HEK293 (cell line): ENCODE measurements at regions not wholly inside any gene's neighbourhood (a gene's known extent, or its start where the extent isn't known, plus 50 kb on each side); places are given as distances from the start of the nearest gene placed in this dataset.

Source experiments
- EGR2 ChIP-seq: fragments of 450-650 bp; formaldehyde crosslinking; IDR thresholded peaks from 2 replicates; pipeline ENCODE4 v1.5.1; 2016; ENCODE audit warnings: low read depth, missing biosample characterization, missing genetic modification characterization
- FEZF1 ChIP-seq: fragments of 450-650 bp; formaldehyde crosslinking; IDR thresholded peaks from 2 replicates; pipeline ENCODE4 v1.5.1; 2016; ENCODE audit warnings: missing biosample characterization, missing genetic modification characterization
- IKZF3 ChIP-seq: fragments of 450-650 bp; IDR thresholded peaks from 2 replicates; pipeline ENCODE4 v1.5.0; 2018; ENCODE audit warnings: missing biosample characterization, mild to moderate bottlenecking, missing genetic modification characterization, moderate library complexity
- MZF1 ChIP-seq: fragments of 450-650 bp; formaldehyde crosslinking; IDR thresholded peaks from 2 replicates; pipeline ENCODE4 v1.5.1; 2017; ENCODE audit warnings: missing biosample characterization, missing genetic modification characterization, borderline replicate concordance
- OVOL3 ChIP-seq: fragments of 450-650 bp; formaldehyde crosslinking; IDR thresholded peaks from 2 replicates; pipeline ENCODE4 v1.5.1; 2016; ENCODE audit warnings: missing biosample characterization, missing genetic modification characterization
- SP7 ChIP-seq: fragments of 450-650 bp; formaldehyde crosslinking; IDR thresholded peaks from 2 replicates; pipeline ENCODE4 v1.5.1; 2016; ENCODE audit warnings: missing biosample characterization, missing genetic modification characterization
- YY1 ChIP-seq: fragments of 450-650 bp; formaldehyde crosslinking; IDR thresholded peaks from 2 replicates; pipeline ENCODE4 v1.5.1; 2018; ENCODE audit warnings: missing biosample characterization, missing genetic modification characterization
- ZBTB49 ChIP-seq: fragments of 450-650 bp; formaldehyde crosslinking; IDR thresholded peaks from 2 replicates; pipeline ENCODE4 v1.5.1; 2016; ENCODE audit warnings: missing biosample characterization, missing genetic modification characterization, low read depth
- ZIC2 ChIP-seq: fragments of 450-650 bp; formaldehyde crosslinking; IDR thresholded peaks from 2 replicates; pipeline ENCODE4 v1.5.1; 2016; ENCODE audit warnings: missing biosample characterization, missing genetic modification characterization
- ZNF132 ChIP-seq: fragments of 450-650 bp; formaldehyde crosslinking; IDR thresholded peaks from 2 replicates; pipeline ENCODE4 v1.5.1; 2017; ENCODE audit warnings: missing biosample characterization, missing genetic modification characterization, borderline replicate concordance
- ZNF239 ChIP-seq: fragments of 450-650 bp; formaldehyde crosslinking; IDR thresholded peaks from 2 replicates; pipeline ENCODE4 v1.5.1; 2016; ENCODE audit warnings: missing biosample characterization, missing genetic modification characterization
- ZNF274 ChIP-seq, 2 experiments: fragments of 200-500 bp in 1 of 2; fragments of 450-650 bp in 1 of 2; sonication (Bioruptor generic) in 1 of 2; formaldehyde crosslinking in 1 of 2; IDR thresholded peaks; 2 replicates each; pipeline versions ENCODE4 v1.5.1 to v1.6.1; 2014 to 2016; ENCODE audit warnings: borderline replicate concordance in 1 of 2, inconsistent platforms in 1 of 2, low read length in 1 of 2, missing biosample characterization in 1 of 2, missing genetic modification characterization in 1 of 2
- ZNF426 ChIP-seq: fragments of 450-650 bp; formaldehyde crosslinking; IDR thresholded peaks from 2 replicates; pipeline ENCODE4 v1.5.1; 2017; ENCODE audit warnings: missing biosample characterization, missing genetic modification characterization, mild to moderate bottlenecking, inconsistent platforms, moderate library complexity
- ZNF560 ChIP-seq: fragments of 450-650 bp; formaldehyde crosslinking; IDR thresholded peaks from 2 replicates; pipeline ENCODE4 v1.5.1; 2017; ENCODE audit warnings: missing biosample characterization, missing genetic modification characterization, borderline replicate concordance
- ZNF600 ChIP-seq: fragments of 450-650 bp; formaldehyde crosslinking; IDR thresholded peaks from 2 replicates; pipeline ENCODE4 v1.5.1; 2016; ENCODE audit warnings: missing biosample characterization, missing genetic modification characterization
- ZNF621 ChIP-seq: fragments of 450-650 bp; formaldehyde crosslinking; IDR thresholded peaks from 2 replicates; pipeline ENCODE4 v1.5.1; 2017; ENCODE audit warnings: missing biosample characterization, missing genetic modification characterization
- ZNF626 ChIP-seq: fragments of 450-650 bp; sonication (Bioruptor Pico); formaldehyde crosslinking; IDR thresholded peaks from 2 replicates; pipeline ENCODE4 v1.5.1; 2018; ENCODE audit warnings: missing biosample characterization, missing genetic modification characterization, inconsistent platforms
- ZNF629 ChIP-seq: fragments of 450-650 bp; formaldehyde crosslinking; IDR thresholded peaks from 2 replicates; pipeline ENCODE4 v1.5.1; 2017; ENCODE audit warnings: missing biosample characterization, missing genetic modification characterization
- ZNF654 ChIP-seq: fragments of 450-650 bp; formaldehyde crosslinking; IDR thresholded peaks from 2 replicates; pipeline ENCODE4 v1.5.1; 2016; ENCODE audit warnings: low read depth, missing biosample characterization, missing genetic modification characterization
- TF ChIP-seq, protein P1 (sequence below): fragments of 450-650 bp; formaldehyde crosslinking; IDR thresholded peaks from 2 replicates; pipeline ENCODE4 v1.5.1; 2016; ENCODE audit warnings: missing biosample characterization, missing genetic modification characterization, low read depth
- TF ChIP-seq, protein P2 (sequence below): fragments of 450-650 bp; formaldehyde crosslinking; IDR thresholded peaks from 2 replicates; pipeline ENCODE4 v1.5.1; 2017; ENCODE audit warnings: missing biosample characterization, missing genetic modification characterization
- TF ChIP-seq, protein P3 (sequence below): fragments of 450-650 bp; formaldehyde crosslinking; IDR thresholded peaks from 2 replicates; pipeline ENCODE4 v1.5.1; 2016; ENCODE audit warnings: missing biosample characterization, missing genetic modification characterization
- TF ChIP-seq, protein P4 (sequence below): fragments of 450-650 bp; formaldehyde crosslinking; IDR thresholded peaks from 2 replicates; pipeline ENCODE4 v1.5.1; 2016; ENCODE audit warnings: missing biosample characterization, missing genetic modification characterization, borderline replicate concordance
- TF ChIP-seq, protein P5 (sequence below): fragments of 450-650 bp; formaldehyde crosslinking; IDR thresholded peaks from 2 replicates; pipeline ENCODE4 v1.5.1; 2016; ENCODE audit warnings: missing biosample characterization, missing genetic modification characterization, borderline replicate concordance

DNA sequence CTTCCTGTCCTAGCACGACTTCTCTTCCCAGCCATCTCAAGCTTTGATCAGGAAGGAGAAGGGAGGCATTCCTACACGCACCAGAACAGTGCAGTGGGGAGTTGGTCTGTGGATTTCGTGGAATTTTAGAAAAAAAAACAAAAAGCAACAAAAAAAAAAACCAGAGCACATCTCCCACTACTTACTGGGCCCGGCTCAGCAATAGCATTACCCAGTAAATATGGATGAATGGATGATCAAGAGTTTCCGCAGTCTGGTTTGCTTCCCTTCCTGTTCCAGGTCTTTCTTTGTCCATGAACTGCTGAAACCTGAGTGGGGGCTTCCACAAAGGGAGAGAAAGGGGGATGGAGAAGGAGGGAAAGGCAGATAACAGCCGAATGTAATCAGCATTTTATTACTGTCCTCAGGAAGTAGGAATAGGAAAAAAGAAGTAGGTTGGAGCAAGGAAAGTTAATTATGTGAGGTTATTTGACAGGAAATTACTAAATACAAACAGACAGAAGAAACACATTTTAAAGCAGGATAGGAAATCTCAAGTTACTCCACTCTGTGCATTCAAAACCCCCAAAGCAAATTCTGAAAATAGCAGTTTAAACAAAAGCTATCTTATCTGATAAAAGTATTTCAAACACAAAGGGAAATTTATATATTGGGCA, 349.0 kb downstream of the PRL start (continued):
- no peak for TF ChIP-seq ZNF426 (tag by site-specific recombination)
- TF ChIP-seq ZNF600 (tag by site-specific recombination) = peak; percentile 68
- 0 out of 2 replicates have a peak, but pooled peaks have one; percentile 19 for TF ChIP-seq ZNF629 (tag by site-specific recombination)
- no peak for TF ChIP-seq ZNF132 (tag by site-specific recombination)
- no peak for TF ChIP-seq ZNF560 (tag by site-specific recombination)
- TF ChIP-seq, protein P1, sequence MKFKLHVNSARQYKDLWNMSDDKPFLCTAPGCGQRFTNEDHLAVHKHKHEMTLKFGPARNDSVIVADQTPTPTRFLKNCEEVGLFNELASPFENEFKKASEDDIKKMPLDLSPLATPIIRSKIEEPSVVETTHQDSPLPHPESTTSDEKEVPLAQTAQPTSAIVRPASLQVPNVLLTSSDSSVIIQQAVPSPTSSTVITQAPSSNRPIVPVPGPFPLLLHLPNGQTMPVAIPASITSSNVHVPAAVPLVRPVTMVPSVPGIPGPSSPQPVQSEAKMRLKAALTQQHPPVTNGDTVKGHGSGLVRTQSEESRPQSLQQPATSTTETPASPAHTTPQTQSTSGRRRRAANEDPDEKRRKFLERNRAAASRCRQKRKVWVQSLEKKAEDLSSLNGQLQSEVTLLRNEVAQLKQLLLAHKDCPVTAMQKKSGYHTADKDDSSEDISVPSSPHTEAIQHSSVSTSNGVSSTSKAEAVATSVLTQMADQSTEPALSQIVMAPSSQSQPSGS (tag by site-specific recombination) = no peak
- TF ChIP-seq OVOL3 (tag by site-specific recombination) = no peak
- peak; percentile 66 for TF ChIP-seq SP7 (tag by site-specific recombination)
- no peak for TF ChIP-seq ZIC2 (tag by site-specific recombination)
- TF ChIP-seq MZF1 = no peak
- TF ChIP-seq, protein P2, sequence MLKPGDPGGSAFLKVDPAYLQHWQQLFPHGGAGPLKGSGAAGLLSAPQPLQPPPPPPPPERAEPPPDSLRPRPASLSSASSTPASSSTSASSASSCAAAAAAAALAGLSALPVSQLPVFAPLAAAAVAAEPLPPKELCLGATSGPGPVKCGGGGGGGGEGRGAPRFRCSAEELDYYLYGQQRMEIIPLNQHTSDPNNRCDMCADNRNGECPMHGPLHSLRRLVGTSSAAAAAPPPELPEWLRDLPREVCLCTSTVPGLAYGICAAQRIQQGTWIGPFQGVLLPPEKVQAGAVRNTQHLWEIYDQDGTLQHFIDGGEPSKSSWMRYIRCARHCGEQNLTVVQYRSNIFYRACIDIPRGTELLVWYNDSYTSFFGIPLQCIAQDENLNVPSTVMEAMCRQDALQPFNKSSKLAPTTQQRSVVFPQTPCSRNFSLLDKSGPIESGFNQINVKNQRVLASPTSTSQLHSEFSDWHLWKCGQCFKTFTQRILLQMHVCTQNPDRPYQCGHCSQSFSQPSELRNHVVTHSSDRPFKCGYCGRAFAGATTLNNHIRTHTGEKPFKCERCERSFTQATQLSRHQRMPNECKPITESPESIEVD (tag by site-specific recombination) = peak; percentile 90
- TF ChIP-seq, protein P3, sequence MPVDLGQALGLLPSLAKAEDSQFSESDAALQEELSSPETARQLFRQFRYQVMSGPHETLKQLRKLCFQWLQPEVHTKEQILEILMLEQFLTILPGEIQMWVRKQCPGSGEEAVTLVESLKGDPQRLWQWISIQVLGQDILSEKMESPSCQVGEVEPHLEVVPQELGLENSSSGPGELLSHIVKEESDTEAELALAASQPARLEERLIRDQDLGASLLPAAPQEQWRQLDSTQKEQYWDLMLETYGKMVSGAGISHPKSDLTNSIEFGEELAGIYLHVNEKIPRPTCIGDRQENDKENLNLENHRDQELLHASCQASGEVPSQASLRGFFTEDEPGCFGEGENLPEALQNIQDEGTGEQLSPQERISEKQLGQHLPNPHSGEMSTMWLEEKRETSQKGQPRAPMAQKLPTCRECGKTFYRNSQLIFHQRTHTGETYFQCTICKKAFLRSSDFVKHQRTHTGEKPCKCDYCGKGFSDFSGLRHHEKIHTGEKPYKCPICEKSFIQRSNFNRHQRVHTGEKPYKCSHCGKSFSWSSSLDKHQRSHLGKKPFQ (tag by site-specific recombination) = 0 out of 2 replicates have a peak, but pooled peaks have one; percentile 25
- peak; percentile 66 for TF ChIP-seq FEZF1
- no peak for TF ChIP-seq ZNF274 (IDR thresholded peaks at IDR 0.05; ENCODE audit: low read length)
- no peak for TF ChIP-seq ZNF274 (tag by site-specific recombination; IDR thresholded peaks at IDR 0.05; ENCODE audit: borderline replicate concordance)
- no peak for TF ChIP-seq EGR2 (tag by site-specific recombination)
- TF ChIP-seq IKZF3 (tag by site-specific recombination) = peak; percentile 62
- no peak for TF ChIP-seq ZNF621
- TF ChIP-seq, protein P4, sequence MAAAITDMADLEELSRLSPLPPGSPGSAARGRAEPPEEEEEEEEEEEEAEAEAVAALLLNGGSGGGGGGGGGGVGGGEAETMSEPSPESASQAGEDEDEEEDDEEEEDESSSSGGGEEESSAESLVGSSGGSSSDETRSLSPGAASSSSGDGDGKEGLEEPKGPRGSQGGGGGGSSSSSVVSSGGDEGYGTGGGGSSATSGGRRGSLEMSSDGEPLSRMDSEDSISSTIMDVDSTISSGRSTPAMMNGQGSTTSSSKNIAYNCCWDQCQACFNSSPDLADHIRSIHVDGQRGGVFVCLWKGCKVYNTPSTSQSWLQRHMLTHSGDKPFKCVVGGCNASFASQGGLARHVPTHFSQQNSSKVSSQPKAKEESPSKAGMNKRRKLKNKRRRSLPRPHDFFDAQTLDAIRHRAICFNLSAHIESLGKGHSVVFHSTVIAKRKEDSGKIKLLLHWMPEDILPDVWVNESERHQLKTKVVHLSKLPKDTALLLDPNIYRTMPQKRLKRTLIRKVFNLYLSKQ = no peak
- no peak for TF ChIP-seq ZNF654 (tag by site-specific recombination)
- no peak for TF ChIP-seq ZNF239
- TF ChIP-seq, protein P5, sequence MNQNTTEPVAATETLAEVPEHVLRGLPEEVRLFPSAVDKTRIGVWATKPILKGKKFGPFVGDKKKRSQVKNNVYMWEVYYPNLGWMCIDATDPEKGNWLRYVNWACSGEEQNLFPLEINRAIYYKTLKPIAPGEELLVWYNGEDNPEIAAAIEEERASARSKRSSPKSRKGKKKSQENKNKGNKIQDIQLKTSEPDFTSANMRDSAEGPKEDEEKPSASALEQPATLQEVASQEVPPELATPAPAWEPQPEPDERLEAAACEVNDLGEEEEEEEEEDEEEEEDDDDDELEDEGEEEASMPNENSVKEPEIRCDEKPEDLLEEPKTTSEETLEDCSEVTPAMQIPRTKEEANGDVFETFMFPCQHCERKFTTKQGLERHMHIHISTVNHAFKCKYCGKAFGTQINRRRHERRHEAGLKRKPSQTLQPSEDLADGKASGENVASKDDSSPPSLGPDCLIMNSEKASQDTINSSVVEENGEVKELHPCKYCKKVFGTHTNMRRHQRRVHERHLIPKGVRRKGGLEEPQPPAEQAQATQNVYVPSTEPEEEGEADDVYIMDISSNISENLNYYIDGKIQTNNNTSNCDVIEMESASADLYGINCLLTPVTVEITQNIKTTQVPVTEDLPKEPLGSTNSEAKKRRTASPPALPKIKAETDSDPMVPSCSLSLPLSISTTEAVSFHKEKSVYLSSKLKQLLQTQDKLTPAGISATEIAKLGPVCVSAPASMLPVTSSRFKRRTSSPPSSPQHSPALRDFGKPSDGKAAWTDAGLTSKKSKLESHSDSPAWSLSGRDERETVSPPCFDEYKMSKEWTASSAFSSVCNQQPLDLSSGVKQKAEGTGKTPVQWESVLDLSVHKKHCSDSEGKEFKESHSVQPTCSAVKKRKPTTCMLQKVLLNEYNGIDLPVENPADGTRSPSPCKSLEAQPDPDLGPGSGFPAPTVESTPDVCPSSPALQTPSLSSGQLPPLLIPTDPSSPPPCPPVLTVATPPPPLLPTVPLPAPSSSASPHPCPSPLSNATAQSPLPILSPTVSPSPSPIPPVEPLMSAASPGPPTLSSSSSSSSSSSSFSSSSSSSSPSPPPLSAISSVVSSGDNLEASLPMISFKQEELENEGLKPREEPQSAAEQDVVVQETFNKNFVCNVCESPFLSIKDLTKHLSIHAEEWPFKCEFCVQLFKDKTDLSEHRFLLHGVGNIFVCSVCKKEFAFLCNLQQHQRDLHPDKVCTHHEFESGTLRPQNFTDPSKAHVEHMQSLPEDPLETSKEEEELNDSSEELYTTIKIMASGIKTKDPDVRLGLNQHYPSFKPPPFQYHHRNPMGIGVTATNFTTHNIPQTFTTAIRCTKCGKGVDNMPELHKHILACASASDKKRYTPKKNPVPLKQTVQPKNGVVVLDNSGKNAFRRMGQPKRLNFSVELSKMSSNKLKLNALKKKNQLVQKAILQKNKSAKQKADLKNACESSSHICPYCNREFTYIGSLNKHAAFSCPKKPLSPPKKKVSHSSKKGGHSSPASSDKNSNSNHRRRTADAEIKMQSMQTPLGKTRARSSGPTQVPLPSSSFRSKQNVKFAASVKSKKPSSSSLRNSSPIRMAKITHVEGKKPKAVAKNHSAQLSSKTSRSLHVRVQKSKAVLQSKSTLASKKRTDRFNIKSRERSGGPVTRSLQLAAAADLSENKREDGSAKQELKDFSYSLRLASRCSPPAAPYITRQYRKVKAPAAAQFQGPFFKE = no peak
- TF ChIP-seq YY1 (tag by site-specific recombination) = no peak
- no peak for TF ChIP-seq ZBTB49 (tag by site-specific recombination)
- TF ChIP-seq ZNF626 (tag by site-specific recombination) = no peak
